KMS-11 (cell line): ENCODE measurements at regions not wholly inside any gene's neighbourhood (a gene's known extent, or its start where the extent isn't known, plus 50 kb on each side); places are given as distances from the start of the nearest gene placed in this dataset.

ENCODE experiments used
- H2AFZ ChIP-seq: fragments of 200-600 bp; sonication (generic); 2 replicates; pipeline ENCODE4 v1.6.1; 2016; ENCODE audit warnings: antibody characterized with exemption, mixed run types, low read depth
- H3K27ac ChIP-seq: fragments of 200-600 bp; sonication (generic); 2 replicates; pipeline ENCODE4 v1.6.1; 2016; ENCODE audit warnings: mild to moderate bottlenecking, mixed run types
- H3K27me3 ChIP-seq: fragments of 200-600 bp; sonication (generic); 2 replicates; pipeline ENCODE4 v1.6.1; 2017; ENCODE audit warnings: mild to moderate bottlenecking, low read depth, mixed run types, moderate library complexity; ENCODE audit not compliant: insufficient read depth
- H3K36me3 ChIP-seq: fragments of 200-600 bp; sonication (generic); 2 replicates; pipeline ENCODE4 v1.6.1; 2017; ENCODE audit warnings: mild to moderate bottlenecking, mixed run types; ENCODE audit not compliant: insufficient read depth
- H3K4me1 ChIP-seq: fragments of 200-600 bp; sonication (generic); 2 replicates; pipeline ENCODE4 v1.6.1; 2016; ENCODE audit warnings: mild to moderate bottlenecking, low read depth, mixed run types; ENCODE audit not compliant: poor library complexity, severe bottlenecking
- H3K4me2 ChIP-seq: fragments of 200-600 bp; sonication (generic); 2 replicates; pipeline ENCODE4 v1.7.0; 2016; ENCODE audit warnings: mild to moderate bottlenecking, mixed run types
- H3K4me3 ChIP-seq: fragments of 200-600 bp; sonication (generic); IDR thresholded peaks from 2 replicates; pipeline ENCODE4 v1.6.1; 2017; ENCODE audit warnings: low read depth, low read length, mixed read lengths; ENCODE audit not compliant: insufficient read depth
- H3K79me2 ChIP-seq: fragments of 200-600 bp; sonication (generic); 2 replicates; pipeline ENCODE4 v1.6.1; 2016; ENCODE audit warnings: low read depth, mixed run types; ENCODE audit not compliant: insufficient read depth
- H3K9ac ChIP-seq: fragments of 200-600 bp; sonication (generic); 2 replicates; pipeline ENCODE4 v1.6.1; 2016; ENCODE audit warnings: mild to moderate bottlenecking, mixed run types
- H4K20me1 ChIP-seq: fragments of 200-600 bp; sonication (generic); 2 replicates; pipeline ENCODE4 v1.6.1; 2016; ENCODE audit warnings: mild to moderate bottlenecking, mixed run types; ENCODE audit not compliant: insufficient read depth
- TF ChIP-seq, protein P1 (sequence below): fragments of 200-600 bp; sonication (generic); conservative IDR thresholded peaks from 2 replicates; pipeline ENCODE4 v1.6.1; 2017; ENCODE audit warnings: low read depth, mild to moderate bottlenecking, antibody characterized with exemption, low read length, moderate library complexity, mixed read lengths

DNA sequence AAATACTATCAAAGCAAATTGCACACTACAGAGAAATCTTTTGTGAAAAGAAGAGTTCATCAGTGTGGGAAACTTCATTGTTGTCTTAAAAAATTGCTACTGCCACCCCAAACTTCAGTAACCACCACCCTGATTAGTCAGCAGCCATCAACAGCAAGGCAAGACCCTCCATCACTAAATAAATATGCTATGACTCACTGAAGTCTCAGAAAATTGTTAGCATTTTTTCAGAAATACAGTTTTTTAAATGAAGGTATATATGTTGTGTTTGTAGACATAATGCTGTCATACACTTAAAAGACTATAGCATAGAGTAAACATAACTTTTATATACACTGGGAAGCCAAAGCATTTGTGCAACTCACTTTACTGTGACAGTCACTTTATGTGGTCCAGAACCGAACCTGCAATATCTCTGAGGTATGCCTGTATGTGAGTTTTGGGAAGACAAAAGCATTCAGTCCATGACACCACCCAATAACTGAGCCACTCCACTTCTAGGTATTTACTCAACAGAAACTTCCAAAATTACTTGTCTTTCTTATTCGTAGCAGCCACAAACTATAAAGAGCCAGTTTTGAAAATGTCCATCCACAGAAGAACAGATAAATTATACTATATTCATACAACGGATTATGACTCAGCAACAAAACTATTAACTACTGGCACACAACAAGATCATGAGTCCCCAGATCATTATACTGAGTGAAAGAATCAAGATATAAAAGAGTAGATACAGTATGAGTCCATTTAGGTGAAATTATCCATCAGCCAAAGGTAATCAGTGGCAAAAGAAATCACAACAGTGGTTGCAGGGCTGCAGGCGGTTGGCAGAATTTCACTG is 649.6 kb downstream of the BCL11B start:
- Histone ChIP-seq H3K27ac (no peak overlapping the region), H2AFZ (no peak overlapping the region), H3K27me3 (no peaks in the 10 kb centered on the region), H3K4me1 (no peaks in the 10 kb centered on the region), H3K36me3 (no peaks in the 10 kb centered on the region), H3K9ac (no peak overlapping the region), H4K20me1 (no peaks in the 10 kb centered on the region), H3K79me2 (no peaks in the 10 kb centered on the region), H3K4me3 (no peak overlapping the region), H3K4me2 (no peak overlapping the region)
- TF ChIP-seq, protein P1, sequence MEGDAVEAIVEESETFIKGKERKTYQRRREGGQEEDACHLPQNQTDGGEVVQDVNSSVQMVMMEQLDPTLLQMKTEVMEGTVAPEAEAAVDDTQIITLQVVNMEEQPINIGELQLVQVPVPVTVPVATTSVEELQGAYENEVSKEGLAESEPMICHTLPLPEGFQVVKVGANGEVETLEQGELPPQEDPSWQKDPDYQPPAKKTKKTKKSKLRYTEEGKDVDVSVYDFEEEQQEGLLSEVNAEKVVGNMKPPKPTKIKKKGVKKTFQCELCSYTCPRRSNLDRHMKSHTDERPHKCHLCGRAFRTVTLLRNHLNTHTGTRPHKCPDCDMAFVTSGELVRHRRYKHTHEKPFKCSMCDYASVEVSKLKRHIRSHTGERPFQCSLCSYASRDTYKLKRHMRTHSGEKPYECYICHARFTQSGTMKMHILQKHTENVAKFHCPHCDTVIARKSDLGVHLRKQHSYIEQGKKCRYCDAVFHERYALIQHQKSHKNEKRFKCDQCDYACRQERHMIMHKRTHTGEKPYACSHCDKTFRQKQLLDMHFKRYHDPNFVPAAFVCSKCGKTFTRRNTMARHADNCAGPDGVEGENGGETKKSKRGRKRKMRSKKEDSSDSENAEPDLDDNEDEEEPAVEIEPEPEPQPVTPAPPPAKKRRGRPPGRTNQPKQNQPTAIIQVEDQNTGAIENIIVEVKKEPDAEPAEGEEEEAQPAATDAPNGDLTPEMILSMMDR, result no peak

DNA sequence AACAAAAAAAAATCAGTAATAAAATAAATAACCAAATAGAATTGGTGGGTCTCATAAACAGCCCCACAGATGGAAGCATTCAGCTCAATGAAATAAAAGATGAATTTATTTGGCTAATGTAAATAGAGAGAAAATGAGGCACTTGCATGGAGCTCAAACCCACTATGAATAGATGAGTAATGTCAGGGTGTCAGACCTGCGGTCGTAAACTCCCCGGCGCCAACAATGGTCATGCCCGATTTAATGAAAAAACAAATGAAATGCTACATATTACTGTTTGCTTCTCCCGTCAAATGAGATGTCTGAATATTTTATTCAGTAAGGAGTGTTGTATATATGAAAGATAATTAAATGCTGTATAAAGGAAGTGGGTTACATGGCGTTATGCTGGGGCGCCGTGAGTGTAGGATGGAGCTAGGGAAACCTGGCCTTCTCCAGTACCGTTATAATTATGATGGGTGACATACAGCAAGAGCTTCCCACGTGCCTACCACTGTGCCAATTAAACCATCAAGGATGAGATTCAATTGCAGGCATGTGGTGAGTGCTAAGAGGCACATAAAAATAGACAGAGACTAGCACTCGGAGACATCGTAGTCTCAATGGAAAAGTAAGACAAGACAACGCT is 648.1 kb downstream of the BCL11B start:
- H3K79me2 ChIP-seq, result no peaks in the 10 kb centered on the region
- H3K4me3 ChIP-seq, result no peak overlapping the region
- no peak overlapping the region for H3K27ac ChIP-seq
- H3K4me1 ChIP-seq, result no peaks in the 10 kb centered on the region
- H4K20me1 ChIP-seq, result no peaks in the 10 kb centered on the region
- H3K27me3 ChIP-seq, result no peaks in the 10 kb centered on the region
- TF ChIP-seq, protein P1, result no peak
- no peaks in the 10 kb centered on the region for H3K36me3 ChIP-seq
- H3K4me2 ChIP-seq, result no peak overlapping the region
- no peak overlapping the region for H2AFZ ChIP-seq
- H3K9ac ChIP-seq, result no peak overlapping the region

DNA sequence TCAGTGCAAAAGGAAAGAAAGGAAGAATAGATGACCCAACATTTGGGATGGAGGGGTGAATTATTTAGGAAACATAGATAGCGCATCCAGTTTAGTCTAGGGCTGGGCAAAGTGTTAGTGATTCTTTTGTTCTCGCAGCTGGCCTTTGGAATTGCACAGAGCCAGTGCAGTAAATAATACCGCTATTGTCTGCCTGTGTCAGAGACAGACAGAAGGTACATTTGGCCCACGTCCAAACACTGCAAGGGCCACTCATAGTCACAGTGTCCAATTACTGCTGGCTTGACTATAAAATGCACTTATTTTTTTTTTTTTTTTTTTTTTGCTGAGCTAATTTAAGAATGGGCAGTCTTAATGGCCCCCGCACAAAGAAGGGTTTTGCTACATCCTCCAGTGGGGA is 638.6 kb downstream of the BCL11B start:
- no peaks in the 10 kb centered on the region for H3K36me3 ChIP-seq
- H4K20me1 ChIP-seq, result no peaks in the 10 kb centered on the region
- H3K27ac ChIP-seq, result no peak overlapping the region
- no peak overlapping the region for H3K4me3 ChIP-seq
- no peaks in the 10 kb centered on the region for H3K79me2 ChIP-seq
- H3K4me1 ChIP-seq, result no peaks in the 10 kb centered on the region
- no peaks in the 10 kb centered on the region for H3K27me3 ChIP-seq
- H3K4me2 ChIP-seq, result no peak overlapping the region
- TF ChIP-seq, protein P1, result no peak
- H2AFZ ChIP-seq, result no peak overlapping the region
- no peak overlapping the region for H3K9ac ChIP-seq

DNA sequence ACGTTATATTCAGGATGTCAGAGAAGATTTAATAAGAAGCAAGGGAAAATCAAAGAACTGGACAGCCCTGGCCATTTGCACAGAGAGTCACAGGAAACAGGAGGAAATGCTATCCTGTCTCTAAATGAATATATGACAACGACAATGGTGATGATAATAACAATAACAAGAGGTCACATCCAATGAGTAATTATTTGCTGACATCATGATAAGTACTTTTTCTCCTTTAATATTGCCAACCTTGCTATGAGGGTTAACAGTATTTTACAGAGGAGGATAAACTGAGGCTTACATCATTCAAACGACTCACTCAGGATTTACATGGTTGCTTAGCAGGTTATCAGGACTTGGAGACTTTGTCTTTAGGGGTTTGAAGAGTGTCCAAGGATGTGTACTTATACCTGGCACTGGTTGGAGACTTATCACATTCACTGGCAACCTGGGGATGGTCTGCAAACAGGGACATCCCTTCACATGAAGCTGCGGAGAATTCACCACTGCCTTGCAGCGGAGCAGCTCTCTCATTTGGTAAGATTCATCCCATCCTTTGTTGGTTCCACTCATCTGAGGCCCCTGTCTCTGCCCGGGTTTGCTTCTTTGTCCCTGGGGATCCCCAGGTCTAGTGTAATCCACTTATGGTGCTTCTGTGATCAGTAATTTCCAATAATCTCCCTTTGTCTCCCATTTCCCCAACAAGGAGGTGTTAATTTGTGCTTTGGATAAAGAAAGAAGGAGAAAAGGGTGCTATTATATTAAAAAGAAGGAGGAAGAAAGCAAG is 637.8 kb downstream of the BCL11B start:
- H3K9ac ChIP-seq, result no peak overlapping the region
- H3K27me3 ChIP-seq, result no peaks in the 10 kb centered on the region
- H3K4me2 ChIP-seq, result no peak overlapping the region
- no peaks in the 10 kb centered on the region for H3K4me1 ChIP-seq
- no peak overlapping the region for H2AFZ ChIP-seq
- no peaks in the 10 kb centered on the region for H3K79me2 ChIP-seq
- H3K27ac ChIP-seq, result no peak overlapping the region
- H4K20me1 ChIP-seq, result no peaks in the 10 kb centered on the region
- TF ChIP-seq, protein P1, result no peak
- no peaks in the 10 kb centered on the region for H3K36me3 ChIP-seq
- H3K4me3 ChIP-seq, result no peak overlapping the region
